Keratinocyte (primary cell): ENCODE measurements at regions not wholly inside any gene's neighbourhood (a gene's known extent, or its start where the extent isn't known, plus 50 kb on each side); places are given as distances from the start of the nearest gene placed in this dataset.

Experiments used
- DNase-seq: peaks from one replicate; pipeline ENCODE4 v3.0.0-alpha.2; 2011; ENCODE audit warnings: low read depth, missing footprints, low spot score
- FAIRE-seq: peaks from 2 replicates; lab custom pipeline; 2011; peaks lifted over from hg19 to GRCh38; lab: Jason Lieb, UNC
- H2AFZ ChIP-seq: 2 replicates; pipeline ENCODE4 v1.6.0; 2012; ENCODE audit warnings: low read length, control low read depth, inconsistent platforms; ENCODE audit not compliant: control insufficient read depth
- H3K27ac ChIP-seq: 2 replicates; pipeline ENCODE4 v1.5.1; 2011; ENCODE audit warnings: low read length; ENCODE audit not compliant: control insufficient read depth, insufficient read depth
- H3K27me3 ChIP-seq: 3 replicates; pipeline ENCODE4 v1.6.0; 2011; ENCODE audit warnings: low read length; ENCODE audit not compliant: control insufficient read depth, insufficient read depth; ENCODE audit errors: extremely low read depth
- H3K36me3 ChIP-seq, 2 experiments: 2 replicates in 1 of 2; 3 replicates in 1 of 2; pipeline ENCODE4 v1.5.1; 2011; ENCODE audit warnings: low read length in 2 of 2, mild to moderate bottlenecking in 1 of 2; ENCODE audit not compliant: control insufficient read depth in 2 of 2, insufficient read depth in 2 of 2; ENCODE audit errors: extremely low read depth in 1 of 2
- H3K4me1 ChIP-seq: 3 replicates; pipeline ENCODE4 v1.5.1; 2011; ENCODE audit warnings: low read length; ENCODE audit not compliant: control insufficient read depth, insufficient read depth; ENCODE audit errors: extremely low read depth
- H3K4me2 ChIP-seq: 3 replicates; pipeline ENCODE4 v1.6.0; 2011; ENCODE audit warnings: low read depth, low read length; ENCODE audit not compliant: control insufficient read depth, insufficient read depth; ENCODE audit errors: extremely low read depth
- H3K4me3 ChIP-seq, 3 experiments: fragments of 200-600 bp in 1 of 3; sonication (generic) in 1 of 3; 2 replicates in 2 of 3; 3 replicates in 1 of 3; pipeline ENCODE4 v1.5.1; 2011 to 2016; ENCODE audit warnings: low read length in 3 of 3, mild to moderate bottlenecking in 3 of 3, control low read depth in 2 of 3, inconsistent platforms in 1 of 3, low read depth in 1 of 3, mixed read lengths in 1 of 3, mixed run types in 1 of 3, moderate library complexity in 1 of 3; ENCODE audit not compliant: control insufficient read depth in 2 of 3, insufficient read depth in 2 of 3; ENCODE audit errors: extremely low read depth in 1 of 3
- H3K79me2 ChIP-seq: 2 replicates; pipeline ENCODE4 v1.6.0; 2012; ENCODE audit warnings: low read length; ENCODE audit not compliant: control insufficient read depth, insufficient read depth
- H3K9ac ChIP-seq: 3 replicates; pipeline ENCODE4 v1.6.0; 2011; ENCODE audit warnings: low read length; ENCODE audit not compliant: control insufficient read depth, insufficient read depth; ENCODE audit errors: extremely low read depth
- H3K9me1 ChIP-seq: 3 replicates; pipeline ENCODE4 v1.6.0; 2011; ENCODE audit warnings: low read length; ENCODE audit not compliant: control insufficient read depth, insufficient read depth; ENCODE audit errors: extremely low read depth
- H3K9me3 ChIP-seq: 2 replicates; pipeline ENCODE4 v1.5.1; 2012; ENCODE audit warnings: low read depth, low read length; ENCODE audit not compliant: control insufficient read depth
- H4K20me1 ChIP-seq: 3 replicates; pipeline ENCODE4 v1.6.0; 2011; ENCODE audit warnings: low read length; ENCODE audit not compliant: control insufficient read depth, insufficient read depth; ENCODE audit errors: extremely low read depth
- CTCF ChIP-seq, 3 experiments: IDR thresholded peaks in 1 of 3; conservative IDR thresholded peaks in 1 of 3; optimal IDR thresholded peaks in 1 of 3; 2 replicates in 2 of 3; 3 replicates in 1 of 3; pipeline versions ENCODE3 to v1.5.1; 2011; ENCODE audit warnings: low read length in 3 of 3, mild to moderate bottlenecking in 3 of 3, moderate library complexity in 2 of 3, control low read depth in 1 of 3, inconsistent platforms in 1 of 3; ENCODE audit not compliant: insufficient read depth in 2 of 3; ENCODE audit errors: extremely low read depth in 1 of 3
- EZH2 ChIP-seq: IDR thresholded peaks from one replicate; pipeline ENCODE4 v1.6.1; 2012; ENCODE audit warnings: inconsistent platforms, mild to moderate bottlenecking, low read length, moderate library complexity
- dilution Hi-C: fragments of 300-500 bp; cut with MboI; formaldehyde crosslinking; loops from one replicate; pipeline ENCODE4 v1.7.0; 2020; ENCODE audit warnings: low sequenced_read_pairs; ENCODE audit not compliant: extremely low pct_ligation_motif_present

GRCh38 chr5:174655351-174655750, 69.0 kb upstream of the MSX2 start:
- no peak for DNase-seq
- no peaks in the 10 kb centered on the region for H3K4me1 ChIP-seq
- H3K4me2 ChIP-seq: no peak overlapping the region
- H3K79me2 ChIP-seq: no peaks in the 10 kb centered on the region
- H3K9ac ChIP-seq: no peak overlapping the region
- H3K4me3 ChIP-seq: no peak overlapping the region
- no peak overlapping the region for H3K27ac ChIP-seq
- dilution Hi-C loops: no loop called here
- FAIRE-seq: no peak
- no peaks in the 10 kb centered on the region for H3K9me1 ChIP-seq
- no peak for TF ChIP-seq CTCF (optimal IDR thresholded peaks at IDR 0.05 in 1 of 3, IDR thresholded peaks at IDR 0.05 in 1 of 3, conservative IDR thresholded peaks at IDR 0.05 in 1 of 3; ENCODE audit: extremely low read depth in 1 of 3, insufficient read depth in 2 of 3, low read length in 3 of 3)
- no peak for TF ChIP-seq EZH2
- H2AFZ ChIP-seq: no peak overlapping the region
- H3K27me3 ChIP-seq: no peaks in the 10 kb centered on the region
- H3K9me3 ChIP-seq: no peaks in the 10 kb centered on the region
- H3K36me3 ChIP-seq: no peaks in the 10 kb centered on the region
- H4K20me1 ChIP-seq: no peaks in the 10 kb centered on the region

- H3K9me3 ChIP-seq: no peaks in the 10 kb centered on the region
- H4K20me1 ChIP-seq: no peaks in the 10 kb centered on the region
- no peaks in the 10 kb centered on the region for H3K4me1 ChIP-seq
- no peak overlapping the region for H3K4me3 ChIP-seq
- no peak overlapping the region for H3K27ac ChIP-seq
- no peaks in the 10 kb centered on the region for H3K79me2 ChIP-seq
- H3K36me3 ChIP-seq: no peaks in the 10 kb centered on the region
- H3K9me1 ChIP-seq: no peaks in the 10 kb centered on the region
- dilution Hi-C loops: no loop called here
- H3K9ac ChIP-seq: no peak overlapping the region
- no peak overlapping the region for H2AFZ ChIP-seq
- DNase-seq (no peak), FAIRE-seq (no peak)
- TF ChIP-seq EZH2 (no peak), CTCF (optimal IDR thresholded peaks at IDR 0.05 in 1 of 3, IDR thresholded peaks at IDR 0.05 in 1 of 3, conservative IDR thresholded peaks at IDR 0.05 in 1 of 3; ENCODE audit: extremely low read depth in 1 of 3, insufficient read depth in 2 of 3, low read length in 3 of 3) (no peak)
- H3K4me2 ChIP-seq: no peak overlapping the region
- H3K27me3 ChIP-seq: no peaks in the 10 kb centered on the region
These were observed 60.1 kb upstream of the MSX2 start for GRCh38 chr5:174664180-174664850.
